Neural progenitor cell (in vitro differentiated cells): ENCODE measurements at regions not wholly inside any gene's neighbourhood (a gene's known extent, or its start where the extent isn't known, plus 50 kb on each side); places are given as distances from the start of the nearest gene placed in this dataset.

Experiments used
- DNase-seq: peaks from one replicate; pipeline ENCODE4 v3.0.0-alpha.2; 2016; ENCODE audit warnings: low spot score
- H2AFZ ChIP-seq: fragments of 200-600 bp; sonication (generic); replicated peaks from 2 replicates; pipeline ENCODE4 v1.6.1; 2016; ENCODE audit warnings: antibody characterized with exemption
- H3F3A ChIP-seq: fragments of 200-600 bp; sonication (generic); 2 replicates; pipeline ENCODE4 v1.6.1; 2016; ENCODE audit warnings: antibody characterized with exemption, low read depth
- H3K27ac ChIP-seq: fragments of 200-600 bp; sonication (generic); 2 replicates; pipeline ENCODE4 v1.5.1; 2016; ENCODE audit warnings: mild to moderate bottlenecking
- H3K27me3 ChIP-seq: fragments of 200-600 bp; sonication (generic); 2 replicates; pipeline ENCODE4 v1.6.1; 2016; ENCODE audit warnings: mild to moderate bottlenecking, moderate library complexity
- H3K36me3 ChIP-seq: fragments of 200-600 bp; sonication (generic); 2 replicates; pipeline ENCODE4 v1.5.1; 2016
- H3K4me1 ChIP-seq: fragments of 200-600 bp; sonication (generic); 2 replicates; pipeline ENCODE4 v1.6.1; 2016; ENCODE audit warnings: mixed run types
- H3K4me2 ChIP-seq: fragments of 200-600 bp; sonication (generic); 2 replicates; pipeline ENCODE4 v1.6.1; 2016
- H3K4me3 ChIP-seq: fragments of 200-600 bp; sonication (generic); 2 replicates; pipeline ENCODE4 v1.5.1; 2016
- H3K79me2 ChIP-seq: fragments of 200-600 bp; sonication (generic); 2 replicates; pipeline ENCODE4 v1.6.1; 2016; ENCODE audit warnings: low read depth
- H3K9ac ChIP-seq: fragments of 200-600 bp; sonication (generic); 2 replicates; pipeline ENCODE4 v1.6.1; 2016
- H3K9me3 ChIP-seq: fragments of 200-600 bp; sonication (generic); 2 replicates; pipeline ENCODE4 v1.5.1; 2016; ENCODE audit warnings: low read depth
- H4K20me1 ChIP-seq: fragments of 200-600 bp; sonication (generic); 2 replicates; pipeline ENCODE4 v1.6.1; 2016; ENCODE audit warnings: low read depth
- H3K27ac Mint-ChIP-seq: 3 replicates; pipeline ENCODE4 v1.8.0; 2021; ENCODE audit warnings: mixed read lengths
- H3K27me3 Mint-ChIP-seq: 2 replicates; pipeline ENCODE4 v1.8.0; 2022; ENCODE audit warnings: low read depth, mild to moderate bottlenecking, inconsistent platforms, moderate library complexity, mixed read lengths; ENCODE audit not compliant: insufficient read depth
- H3K36me3 Mint-ChIP-seq: 3 replicates; pipeline ENCODE4 v1.8.0; 2021; ENCODE audit warnings: mixed read lengths
- H3K4me1 Mint-ChIP-seq: 3 replicates; pipeline ENCODE4 v1.8.0; 2021; ENCODE audit warnings: mixed read lengths
- H3K4me3 Mint-ChIP-seq: 3 replicates; pipeline ENCODE4 v1.8.0; 2021; ENCODE audit warnings: mild to moderate bottlenecking, moderate library complexity, mixed read lengths
- H3K9me3 Mint-ChIP-seq: 3 replicates; pipeline ENCODE4 v1.8.0; 2020; ENCODE audit warnings: mixed read lengths
- EZH2 ChIP-seq: fragments of 200-600 bp; sonication (generic); IDR thresholded peaks from 2 replicates; pipeline ENCODE4 v1.6.1; 2017; ENCODE audit warnings: antibody characterized with exemption, mild to moderate bottlenecking, moderate library complexity
- EZH2phosphoT487 ChIP-seq: fragments of 200-600 bp; sonication (generic); IDR thresholded peaks from 2 replicates; pipeline ENCODE4 v1.6.1; 2017; ENCODE audit warnings: antibody characterized with exemption
- TF ChIP-seq, protein P1 (sequence below): fragments of 200-600 bp; sonication (generic); IDR thresholded peaks from 2 replicates; pipeline ENCODE4 v1.5.1; 2017; ENCODE audit warnings: antibody characterized with exemption, mild to moderate bottlenecking

DNA sequence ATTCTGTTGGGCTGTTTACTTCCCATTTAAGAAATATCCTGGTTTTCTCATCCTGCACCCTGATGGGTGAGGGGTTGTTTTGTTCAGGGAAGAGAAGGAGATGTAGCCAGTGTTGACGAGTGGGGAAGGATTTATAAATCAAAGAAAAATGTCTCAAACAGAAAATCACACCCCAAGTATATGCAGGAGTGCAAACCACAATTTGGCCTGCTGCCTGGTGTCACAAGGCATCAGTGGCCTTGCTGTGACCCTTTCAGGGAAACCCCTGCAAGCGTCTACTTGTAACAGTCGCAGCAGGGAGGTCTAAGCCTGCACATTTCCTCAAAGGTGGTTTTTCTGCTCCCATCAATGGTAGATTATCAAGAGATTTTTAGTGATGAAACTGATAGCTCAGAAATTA is 132.6 kb upstream of the LRRN1 start:
- Histone ChIP-seq H2AFZ (no peak overlapping the region), H3F3A (no peaks in the 10 kb centered on the region), H3K9ac (no peak overlapping the region), H3K27ac (no peak overlapping the region), H3K4me2 (no peak overlapping the region), H3K4me3 (no peak overlapping the region), H3K9me3 (no peaks in the 10 kb centered on the region), H3K4me1 (no peaks in the 10 kb centered on the region), H3K27me3 (no peaks in the 10 kb centered on the region), H3K36me3 (no peaks in the 10 kb centered on the region), H4K20me1 (no peaks in the 10 kb centered on the region), H3K79me2 (no peaks in the 10 kb centered on the region)
- no peak overlapping the region for H3K27ac Mint-ChIP-seq
- DNase-seq, result no peak
- no peak overlapping the region for H3K4me3 Mint-ChIP-seq
- H3K9me3 Mint-ChIP-seq, result no peaks in the 10 kb centered on the region
- peaks cover 3% of the 10 kb centered on the region for H3K27me3 Mint-ChIP-seq
- TF ChIP-seq, protein P1, sequence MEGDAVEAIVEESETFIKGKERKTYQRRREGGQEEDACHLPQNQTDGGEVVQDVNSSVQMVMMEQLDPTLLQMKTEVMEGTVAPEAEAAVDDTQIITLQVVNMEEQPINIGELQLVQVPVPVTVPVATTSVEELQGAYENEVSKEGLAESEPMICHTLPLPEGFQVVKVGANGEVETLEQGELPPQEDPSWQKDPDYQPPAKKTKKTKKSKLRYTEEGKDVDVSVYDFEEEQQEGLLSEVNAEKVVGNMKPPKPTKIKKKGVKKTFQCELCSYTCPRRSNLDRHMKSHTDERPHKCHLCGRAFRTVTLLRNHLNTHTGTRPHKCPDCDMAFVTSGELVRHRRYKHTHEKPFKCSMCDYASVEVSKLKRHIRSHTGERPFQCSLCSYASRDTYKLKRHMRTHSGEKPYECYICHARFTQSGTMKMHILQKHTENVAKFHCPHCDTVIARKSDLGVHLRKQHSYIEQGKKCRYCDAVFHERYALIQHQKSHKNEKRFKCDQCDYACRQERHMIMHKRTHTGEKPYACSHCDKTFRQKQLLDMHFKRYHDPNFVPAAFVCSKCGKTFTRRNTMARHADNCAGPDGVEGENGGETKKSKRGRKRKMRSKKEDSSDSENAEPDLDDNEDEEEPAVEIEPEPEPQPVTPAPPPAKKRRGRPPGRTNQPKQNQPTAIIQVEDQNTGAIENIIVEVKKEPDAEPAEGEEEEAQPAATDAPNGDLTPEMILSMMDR, result no peak
- TF ChIP-seq EZH2phosphoT487 (no peak), EZH2 (no peak)
- H3K4me1 Mint-ChIP-seq, result no peaks in the 10 kb centered on the region
- no peaks in the 10 kb centered on the region for H3K36me3 Mint-ChIP-seq

DNA sequence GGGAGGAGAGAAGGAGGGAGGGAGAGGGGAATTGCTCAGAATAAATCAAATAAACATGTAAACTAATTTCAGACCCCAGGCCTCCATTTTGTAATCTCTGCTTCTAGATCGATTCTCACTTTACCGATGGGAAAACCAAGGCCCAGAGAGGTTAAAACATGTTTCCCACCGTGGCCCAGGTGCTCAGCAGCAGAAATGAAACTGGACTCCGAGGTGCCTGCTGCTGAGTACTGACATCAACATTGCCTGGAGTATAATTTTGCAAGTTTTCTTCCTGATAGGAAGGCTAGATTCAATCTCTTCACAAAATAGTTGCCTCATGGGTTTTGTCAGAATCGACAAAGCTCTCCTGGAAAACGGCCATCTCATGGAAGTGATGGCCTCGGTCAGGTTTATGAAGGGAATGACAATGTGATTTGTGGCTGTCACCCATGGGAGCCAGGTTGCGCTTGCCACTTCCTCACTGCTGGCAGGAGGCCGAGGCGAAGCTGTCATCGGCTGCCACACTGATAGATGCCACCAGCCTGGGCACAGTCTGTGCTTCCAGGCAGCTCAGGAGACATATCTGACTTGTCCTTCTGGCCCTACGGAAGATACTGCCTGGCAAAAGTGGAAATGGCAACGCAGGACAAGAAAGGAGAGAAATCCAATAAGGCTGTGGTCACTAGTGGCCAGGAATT is 133.1 kb upstream of the LRRN1 start:
- H3K9me3 Mint-ChIP-seq, result no peaks in the 10 kb centered on the region

DNA sequence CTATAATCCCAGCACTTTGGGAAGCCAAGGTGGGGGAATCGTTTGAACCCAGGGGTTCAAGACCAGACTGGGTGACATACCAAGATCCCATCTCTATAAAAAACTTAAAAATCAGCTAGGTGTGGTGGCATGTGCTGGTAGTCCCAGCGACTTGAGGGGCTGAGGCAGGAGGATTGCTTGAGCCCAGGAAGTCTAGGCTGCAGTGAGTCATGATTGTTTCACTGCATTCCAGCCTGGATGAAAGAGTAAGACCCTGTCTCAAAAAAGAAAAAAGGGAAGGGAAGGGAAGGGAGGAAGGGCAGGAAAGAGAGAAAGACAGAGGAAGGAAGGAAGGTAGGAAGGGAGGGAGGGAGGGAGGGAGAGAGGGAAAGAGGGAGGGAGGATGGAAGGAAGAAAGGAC is 133.7 kb upstream of the LRRN1 start:
- Histone ChIP-seq H3K9ac (no peak overlapping the region), H3K4me1 (no peaks in the 10 kb centered on the region)
- H3K9me3 Mint-ChIP-seq, result no peaks in the 10 kb centered on the region

More for the DNA sequence above, 133.1 kb upstream of the LRRN1 start:
- Histone ChIP-seq H3K4me1 (no peaks in the 10 kb centered on the region), H3K79me2 (no peaks in the 10 kb centered on the region), H3K4me3 (no peak overlapping the region), H3K27ac (no peak overlapping the region), H3K36me3 (no peaks in the 10 kb centered on the region), H3F3A (no peaks in the 10 kb centered on the region), H3K27me3 (no peaks in the 10 kb centered on the region), H3K9me3 (no peaks in the 10 kb centered on the region), H4K20me1 (no peaks in the 10 kb centered on the region), H3K4me2 (no peak overlapping the region), H3K9ac (no peak overlapping the region), H2AFZ (no peak overlapping the region)
- no peak overlapping the region for H3K4me3 Mint-ChIP-seq
- H3K27me3 Mint-ChIP-seq, result peaks cover 3% of the 10 kb centered on the region
- H3K27ac Mint-ChIP-seq, result no peak overlapping the region
- no peaks in the 10 kb centered on the region for H3K4me1 Mint-ChIP-seq
- H3K36me3 Mint-ChIP-seq, result no peaks in the 10 kb centered on the region
- DNase-seq, result no peak
- TF ChIP-seq, protein P1, result no peak
- no peak for TF ChIP-seq EZH2phosphoT487
- TF ChIP-seq EZH2, result no peak

More for the DNA sequence above, 133.7 kb upstream of the LRRN1 start:
- H3K27ac Mint-ChIP-seq, result no peak overlapping the region
- H3F3A ChIP-seq, result no peaks in the 10 kb centered on the region
- H3K4me1 Mint-ChIP-seq, result no peaks in the 10 kb centered on the region
- H3K36me3 Mint-ChIP-seq, result no peaks in the 10 kb centered on the region
- no peaks in the 10 kb centered on the region for H3K9me3 ChIP-seq
- H3K79me2 ChIP-seq, result no peaks in the 10 kb centered on the region
- no peaks in the 10 kb centered on the region for H3K27me3 ChIP-seq
- TF ChIP-seq EZH2phosphoT487, result no peak
- TF ChIP-seq, protein P1, result no peak
- TF ChIP-seq EZH2, result no peak
- no peak overlapping the region for H3K27ac ChIP-seq
- no peak for DNase-seq
- H4K20me1 ChIP-seq, result no peaks in the 10 kb centered on the region
- H2AFZ ChIP-seq, result no peak overlapping the region
- no peak overlapping the region for H3K4me2 ChIP-seq
- no peaks in the 10 kb centered on the region for H3K36me3 ChIP-seq
- no peak overlapping the region for H3K4me3 ChIP-seq
- peaks cover 3% of the 10 kb centered on the region for H3K27me3 Mint-ChIP-seq
- H3K4me3 Mint-ChIP-seq, result no peak overlapping the region
